Astrocyte (in vitro differentiated cells and primary cell): ENCODE measurements at regions not wholly inside any gene's neighbourhood (a gene's known extent, or its start where the extent isn't known, plus 50 kb on each side); places are given as distances from the start of the nearest gene placed in this dataset.

Experiments
- DNase-seq: peaks from one replicate; pipeline ENCODE4 v3.0.0-alpha.2; 2010; ENCODE audit warnings: low read depth
- FAIRE-seq: peaks from 2 replicates; lab custom pipeline; 2011; peaks lifted over from hg19 to GRCh38; lab: Jason Lieb, UNC
- H2AFZ ChIP-seq: 2 replicates; pipeline ENCODE4 v1.6.0; 2012; ENCODE audit warnings: low read depth, low read length, inconsistent platforms
- H3K27ac ChIP-seq: 2 replicates; pipeline ENCODE4 v1.5.1; 2011; ENCODE audit warnings: low read depth, low read length, inconsistent platforms
- H3K27me3 ChIP-seq: 2 replicates; pipeline ENCODE4 v1.6.0; 2011; ENCODE audit warnings: low read length, inconsistent platforms; ENCODE audit not compliant: insufficient read depth
- H3K36me3 ChIP-seq: 2 replicates; pipeline ENCODE4 v1.5.1; 2011; ENCODE audit warnings: low read length, inconsistent platforms; ENCODE audit not compliant: insufficient read depth
- H3K4me1 ChIP-seq: 2 replicates; pipeline ENCODE4 v1.5.1; 2011; ENCODE audit warnings: low read length, inconsistent platforms; ENCODE audit not compliant: insufficient read depth
- H3K4me2 ChIP-seq: 2 replicates; pipeline ENCODE4 v1.6.0; 2012; ENCODE audit warnings: low read length, inconsistent platforms
- H3K4me3 ChIP-seq: 2 replicates; pipeline ENCODE4 v1.5.1; 2011; ENCODE audit warnings: low read depth, mild to moderate bottlenecking, low read length, inconsistent platforms; ENCODE audit not compliant: insufficient read depth
- H3K79me2 ChIP-seq: 2 replicates; pipeline ENCODE4 v1.6.0; 2012; ENCODE audit warnings: mild to moderate bottlenecking, low read length, inconsistent platforms; ENCODE audit not compliant: insufficient read depth
- H3K9ac ChIP-seq: 2 replicates; pipeline ENCODE4 v1.6.0; 2012; ENCODE audit warnings: mild to moderate bottlenecking, low read length, inconsistent platforms
- H3K9me3 ChIP-seq: 2 replicates; pipeline ENCODE4 v1.5.1; 2012; ENCODE audit warnings: low read depth, mild to moderate bottlenecking, low read length, inconsistent platforms; ENCODE audit not compliant: insufficient read depth
- H4K20me1 ChIP-seq: 2 replicates; pipeline ENCODE4 v1.6.0; 2012; ENCODE audit warnings: low read length, inconsistent platforms; ENCODE audit not compliant: insufficient read depth
- H3K27ac Mint-ChIP-seq: one replicate; pipeline ENCODE4 v1.8.0; 2021; ENCODE audit warnings: mild to moderate bottlenecking, mixed read lengths; ENCODE audit not compliant: unreplicated experiment
- H3K27me3 Mint-ChIP-seq: one replicate; pipeline ENCODE4 v1.8.0; 2021; ENCODE audit warnings: low read depth, mixed read lengths; ENCODE audit not compliant: unreplicated experiment
- H3K36me3 Mint-ChIP-seq: one replicate; pipeline ENCODE4 v1.8.0; 2021; ENCODE audit warnings: low read depth, mixed read lengths; ENCODE audit not compliant: unreplicated experiment
- H3K4me1 Mint-ChIP-seq: one replicate; pipeline ENCODE4 v1.8.0; 2021; ENCODE audit warnings: low read depth, mixed read lengths; ENCODE audit not compliant: unreplicated experiment
- H3K4me3 Mint-ChIP-seq: one replicate; pipeline ENCODE4 v1.8.0; 2021; ENCODE audit warnings: mild to moderate bottlenecking, moderate library complexity, mixed read lengths; ENCODE audit not compliant: unreplicated experiment
- H3K9me3 Mint-ChIP-seq: one replicate; pipeline ENCODE4 v1.8.0; 2021; ENCODE audit warnings: mild to moderate bottlenecking, mixed read lengths; ENCODE audit not compliant: unreplicated experiment
- EZH2 ChIP-seq: IDR thresholded peaks from 2 replicates; pipeline ENCODE4 v1.6.1; 2012; ENCODE audit warnings: mild to moderate bottlenecking, low read length, inconsistent platforms; ENCODE audit not compliant: insufficient read depth
- TF ChIP-seq, protein P1 (sequence below): IDR thresholded peaks from 2 replicates; pipeline ENCODE4 v1.5.1; 2011; ENCODE audit warnings: low read depth, mild to moderate bottlenecking, inconsistent platforms, low read length, moderate library complexity; ENCODE audit not compliant: insufficient read depth

DNA sequence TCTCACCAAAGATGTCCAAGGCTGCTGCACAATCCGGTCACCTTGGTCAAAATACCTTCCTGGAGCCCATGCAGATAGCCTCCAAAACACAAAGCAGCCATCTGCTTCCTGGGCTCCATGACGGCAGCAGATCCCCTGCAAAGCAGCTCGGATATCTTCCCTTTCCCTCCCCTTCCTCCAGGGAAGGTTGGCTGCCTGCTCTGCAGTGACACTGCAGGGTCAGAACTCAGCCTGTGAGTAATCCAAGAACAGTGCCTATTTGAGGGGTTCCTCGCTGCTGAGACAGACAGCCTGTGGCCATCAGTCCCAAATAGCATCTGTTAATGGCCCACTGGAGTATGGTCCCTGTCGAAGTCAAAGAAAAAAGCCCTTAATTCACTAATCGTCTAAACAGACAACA lies 270.8 kb downstream of the PREX1 start:
- peaks cover 2% of the 10 kb centered on the region for H3K4me1 Mint-ChIP-seq
- H3K9me3 Mint-ChIP-seq, result peaks cover 1% of the 10 kb centered on the region
- Histone ChIP-seq H3K9me3 (no peaks in the 10 kb centered on the region), H3K9ac (no peak overlapping the region), H3K4me3 (no peak overlapping the region), H3K4me2 (no peak overlapping the region), H3K36me3 (no peaks in the 10 kb centered on the region), H3K27me3 (peaks cover 4% of the 10 kb centered on the region), H3K4me1 (no peaks in the 10 kb centered on the region), H3K79me2 (no peaks in the 10 kb centered on the region), H3K27ac (no peak overlapping the region), H4K20me1 (no peaks in the 10 kb centered on the region), H2AFZ (no peak overlapping the region)
- DNase-seq, result no peak
- TF ChIP-seq, protein P1, sequence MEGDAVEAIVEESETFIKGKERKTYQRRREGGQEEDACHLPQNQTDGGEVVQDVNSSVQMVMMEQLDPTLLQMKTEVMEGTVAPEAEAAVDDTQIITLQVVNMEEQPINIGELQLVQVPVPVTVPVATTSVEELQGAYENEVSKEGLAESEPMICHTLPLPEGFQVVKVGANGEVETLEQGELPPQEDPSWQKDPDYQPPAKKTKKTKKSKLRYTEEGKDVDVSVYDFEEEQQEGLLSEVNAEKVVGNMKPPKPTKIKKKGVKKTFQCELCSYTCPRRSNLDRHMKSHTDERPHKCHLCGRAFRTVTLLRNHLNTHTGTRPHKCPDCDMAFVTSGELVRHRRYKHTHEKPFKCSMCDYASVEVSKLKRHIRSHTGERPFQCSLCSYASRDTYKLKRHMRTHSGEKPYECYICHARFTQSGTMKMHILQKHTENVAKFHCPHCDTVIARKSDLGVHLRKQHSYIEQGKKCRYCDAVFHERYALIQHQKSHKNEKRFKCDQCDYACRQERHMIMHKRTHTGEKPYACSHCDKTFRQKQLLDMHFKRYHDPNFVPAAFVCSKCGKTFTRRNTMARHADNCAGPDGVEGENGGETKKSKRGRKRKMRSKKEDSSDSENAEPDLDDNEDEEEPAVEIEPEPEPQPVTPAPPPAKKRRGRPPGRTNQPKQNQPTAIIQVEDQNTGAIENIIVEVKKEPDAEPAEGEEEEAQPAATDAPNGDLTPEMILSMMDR, result no peak
- TF ChIP-seq EZH2, result no peak
- peaks cover 17% of the 10 kb centered on the region for H3K27me3 Mint-ChIP-seq
- H3K27ac Mint-ChIP-seq, result no peak overlapping the region
- FAIRE-seq, result no peak
- no peak overlapping the region for H3K4me3 Mint-ChIP-seq
- H3K36me3 Mint-ChIP-seq, result no peaks in the 10 kb centered on the region

DNA sequence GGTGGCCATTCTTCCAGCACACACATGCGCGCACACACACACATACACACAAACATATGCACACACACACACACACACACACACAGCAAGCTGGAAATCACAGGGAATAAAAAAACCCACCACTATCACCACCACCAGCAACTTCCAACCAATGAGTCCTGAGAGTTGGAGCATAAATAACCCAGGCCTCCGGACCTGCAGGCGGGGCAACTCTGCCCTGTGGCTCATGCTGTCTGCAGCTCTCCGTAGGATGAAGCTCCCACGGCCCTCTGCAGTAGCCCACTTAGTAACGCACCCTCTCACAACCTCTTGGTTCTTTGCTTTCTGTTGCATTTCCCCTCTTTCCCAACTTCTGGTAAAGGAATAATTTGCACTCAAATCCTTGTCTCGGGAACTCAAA lies 275.2 kb downstream of the PREX1 start:
- H3K4me3 Mint-ChIP-seq, result no peak overlapping the region
- Histone ChIP-seq H3K4me2 (no peak overlapping the region), H3K79me2 (no peaks in the 10 kb centered on the region), H3K4me1 (no peaks in the 10 kb centered on the region), H3K36me3 (no peaks in the 10 kb centered on the region), H3K27ac (no peak overlapping the region), H3K9ac (no peak overlapping the region), H3K4me3 (no peak overlapping the region), H3K9me3 (no peaks in the 10 kb centered on the region), H4K20me1 (no peaks in the 10 kb centered on the region), H2AFZ (no peak overlapping the region), H3K27me3 (peaks cover 4% of the 10 kb centered on the region)
- no peak for FAIRE-seq
- no peaks in the 10 kb centered on the region for H3K36me3 Mint-ChIP-seq
- DNase-seq, result no peak
- no peak overlapping the region for H3K27ac Mint-ChIP-seq
- H3K9me3 Mint-ChIP-seq, result peaks cover 1% of the 10 kb centered on the region
- H3K27me3 Mint-ChIP-seq, result peaks cover 37% of the 10 kb centered on the region
- no peak for TF ChIP-seq EZH2
- TF ChIP-seq, protein P1, result no peak
- H3K4me1 Mint-ChIP-seq, result peaks cover 3% of the 10 kb centered on the region

DNA sequence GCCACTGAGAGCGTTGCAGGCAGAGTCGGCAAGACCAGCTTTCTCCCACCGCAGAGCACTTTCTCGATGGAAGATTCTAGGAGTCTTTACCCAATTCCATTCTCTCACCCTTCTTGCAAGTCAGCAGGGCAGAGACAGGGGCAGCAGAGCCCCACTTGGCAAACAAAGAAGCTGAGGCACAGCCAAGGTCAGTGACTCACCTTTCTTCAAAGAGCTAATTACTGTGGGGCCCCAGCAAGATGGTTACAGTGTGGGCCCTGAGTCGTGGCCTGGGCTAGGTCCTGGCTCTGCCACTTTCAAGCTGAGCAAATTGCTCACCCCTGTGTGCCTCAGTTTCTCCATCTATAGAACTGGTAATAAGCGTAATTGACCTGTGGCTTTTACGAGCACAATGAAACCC lies 277.0 kb downstream of the PREX1 start:
- Mint-ChIP-seq H3K36me3 (no peaks in the 10 kb centered on the region), H3K4me1 (peaks cover 3% of the 10 kb centered on the region), H3K27me3 (peaks cover 39% of the 10 kb centered on the region), H3K9me3 (peaks cover 1% of the 10 kb centered on the region), H3K4me3 (no peak overlapping the region), H3K27ac (no peak overlapping the region)
- Histone ChIP-seq H3K4me3 (no peak overlapping the region), H3K9me3 (no peaks in the 10 kb centered on the region), H3K79me2 (no peaks in the 10 kb centered on the region), H3K4me2 (no peak overlapping the region), H2AFZ (no peak overlapping the region), H4K20me1 (no peaks in the 10 kb centered on the region), H3K27me3 (peaks cover 4% of the 10 kb centered on the region), H3K27ac (no peak overlapping the region), H3K9ac (no peak overlapping the region), H3K36me3 (no peaks in the 10 kb centered on the region), H3K4me1 (no peaks in the 10 kb centered on the region)
- DNase-seq (peak; percentile 2), FAIRE-seq (no peak)
- TF ChIP-seq, protein P1, result no peak
- no peak for TF ChIP-seq EZH2
